ENCODE measurements at regions not wholly inside any gene's neighbourhood (a gene's known extent, or its start where the extent isn't known, plus 50 kb on each side); places are given as distances from the start of the nearest gene placed in this dataset.

DNA sequence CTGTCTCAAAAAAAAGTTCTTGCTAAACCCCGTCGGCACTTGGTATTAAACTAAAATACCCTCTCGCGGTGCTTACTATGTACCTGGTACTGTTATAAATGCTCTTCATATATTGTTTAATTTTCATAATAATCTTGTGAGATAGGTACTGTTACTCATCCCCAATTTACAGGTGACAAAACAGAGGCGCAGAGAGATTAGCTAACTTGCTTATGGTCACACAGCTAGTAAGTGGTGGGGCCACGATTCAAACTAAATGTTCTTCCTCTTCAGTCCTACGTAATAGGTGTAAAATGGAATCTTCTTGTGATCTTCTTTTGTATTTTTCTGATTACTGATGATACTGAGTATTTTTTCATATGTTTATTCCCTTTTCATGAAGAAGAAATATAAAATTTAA, 51.3 kb downstream of the TET3 start:
- DNase-seq = no peak

DNA sequence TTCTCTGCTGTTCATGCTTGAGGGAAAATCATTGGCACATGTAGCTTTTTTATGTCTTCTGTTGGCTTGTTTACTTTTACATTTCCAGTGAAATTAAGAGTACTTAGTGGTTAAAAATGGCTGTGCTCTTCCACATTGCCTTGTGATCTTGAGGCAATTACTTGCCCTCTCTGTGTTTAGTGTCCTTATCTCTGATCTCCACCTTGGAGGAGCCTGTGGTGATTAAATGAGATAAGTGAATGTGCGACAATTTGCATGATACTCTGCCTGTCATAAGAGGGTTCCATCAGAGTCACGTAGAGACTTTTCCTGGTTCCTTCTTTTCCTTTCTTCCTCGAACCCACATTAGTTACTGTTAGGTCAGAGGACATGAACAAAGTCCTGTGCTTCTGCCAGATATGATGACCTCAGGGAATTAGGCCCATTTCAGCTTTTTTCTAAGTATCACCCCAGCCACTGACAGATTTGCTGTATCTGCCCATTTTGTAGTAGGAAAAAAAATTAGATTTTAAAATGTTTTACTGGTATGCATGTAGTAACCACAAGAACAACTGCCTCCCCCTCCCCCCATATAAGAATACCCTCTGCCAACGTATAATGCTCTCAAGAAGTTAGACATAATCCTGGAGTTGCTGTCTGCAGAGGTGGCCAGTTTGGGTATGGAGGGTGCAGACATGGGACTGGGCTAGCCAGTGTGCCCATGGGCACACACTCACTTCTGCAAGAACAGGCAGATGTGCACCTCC, 51.9 kb downstream of the TET3 start:
- DNase-seq = no peak

DNA sequence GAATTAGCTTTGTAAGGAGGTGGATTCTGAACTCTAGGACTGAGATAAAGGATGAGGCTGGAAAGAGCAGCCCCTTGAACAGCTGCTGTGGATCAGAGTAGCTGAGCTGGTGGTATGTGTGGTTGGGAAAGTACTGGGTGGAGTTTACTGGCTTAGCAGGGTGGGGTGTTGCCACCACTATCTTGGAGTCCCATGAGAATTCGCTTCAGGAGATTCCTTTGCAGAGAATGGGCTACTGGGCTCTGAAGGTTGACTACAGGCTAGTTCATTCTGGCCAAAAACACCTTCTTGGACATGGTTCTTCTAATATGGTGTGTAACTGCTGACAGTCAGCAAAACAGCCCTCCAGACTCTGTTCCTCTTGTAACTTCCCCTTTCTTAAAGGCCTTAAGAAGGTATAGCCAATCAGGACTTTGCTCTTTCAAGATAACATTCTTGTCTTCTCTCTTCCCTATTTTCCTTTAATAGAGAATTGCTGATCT, 52.7 kb downstream of the TET3 start:
- DNase-seq = no peak

DNA sequence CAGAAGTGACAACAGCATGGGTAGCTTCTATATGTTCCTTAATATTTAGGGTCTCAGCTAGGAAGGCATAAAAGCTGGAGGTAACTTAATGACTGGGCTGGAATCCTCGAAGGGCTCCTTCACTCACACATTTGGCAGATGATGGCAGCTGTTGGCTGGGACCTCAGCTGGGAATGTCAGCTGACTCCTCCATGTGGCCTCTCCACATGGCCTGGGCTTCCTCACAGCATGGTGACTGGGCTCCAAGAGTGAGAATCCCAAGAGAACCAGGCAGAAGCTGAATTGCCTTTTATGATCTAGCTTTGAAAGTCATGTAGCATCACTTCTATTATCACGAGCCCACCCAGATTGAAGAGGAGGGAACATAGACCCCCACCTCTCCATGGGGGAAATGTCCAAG, 54.9 kb downstream of the TET3 start:
- DNase-seq = no peak

DNA sequence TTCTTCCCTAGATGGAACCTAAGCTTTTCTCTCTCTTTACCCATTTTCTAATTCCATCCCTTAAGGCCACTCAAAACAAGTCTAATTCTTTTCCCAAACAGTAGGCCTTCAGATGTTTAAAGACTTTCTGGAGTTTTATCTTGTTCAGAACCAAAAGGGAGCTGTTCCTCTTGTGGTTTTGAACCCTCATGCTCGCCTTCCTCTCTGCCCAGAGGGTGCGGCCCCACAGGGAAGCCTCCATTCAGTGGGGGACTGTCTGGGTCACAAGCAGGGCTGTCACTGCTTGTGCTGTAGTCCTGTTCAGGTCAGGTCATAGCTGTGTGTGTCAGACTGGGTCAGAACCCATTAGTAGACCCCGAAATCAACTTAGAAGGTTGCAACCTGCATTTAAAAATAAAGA, 56.5 kb downstream of the TET3 start:
- no peak for DNase-seq

DNA sequence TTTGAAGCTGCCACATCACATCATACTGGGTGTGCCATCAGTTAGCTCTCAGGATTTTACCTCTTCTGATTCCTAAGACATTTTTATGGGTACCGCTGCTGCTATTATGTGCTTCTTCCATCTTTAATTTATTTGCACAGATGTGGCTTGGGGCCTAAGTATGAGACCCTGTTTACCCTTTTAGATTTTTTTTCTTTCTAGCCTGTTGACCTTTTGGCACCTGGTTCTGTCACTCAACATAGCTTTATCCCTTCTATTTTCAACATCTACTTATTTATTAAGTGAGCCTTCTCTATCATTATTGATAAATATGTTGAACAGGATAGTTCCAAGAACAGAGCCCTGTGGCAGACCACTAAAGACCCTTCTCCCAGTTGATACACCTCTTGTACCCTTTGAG, 57.0 kb downstream of the TET3 start:
- no peak for DNase-seq

DNA sequence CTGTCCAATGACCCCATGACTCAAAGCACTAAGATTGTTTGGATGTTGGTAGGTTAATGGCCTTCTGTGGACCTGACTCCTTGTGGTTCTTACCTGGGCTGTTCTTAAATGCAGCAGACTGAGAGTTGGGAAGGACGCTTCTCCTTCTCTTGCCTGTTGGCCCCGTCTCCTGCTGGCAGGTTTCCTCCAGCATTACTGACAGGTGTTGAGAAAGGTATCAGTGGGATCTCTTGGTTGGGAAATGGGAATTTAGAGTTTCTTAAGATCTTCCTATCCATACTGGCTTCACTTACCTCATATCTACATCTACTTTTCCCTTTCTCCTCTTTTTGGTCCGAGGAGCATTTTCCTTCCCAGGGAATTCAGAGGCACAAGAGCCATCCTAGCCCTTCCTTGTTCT, 57.9 kb downstream of the TET3 start:
- DNase-seq = no peak

DNA sequence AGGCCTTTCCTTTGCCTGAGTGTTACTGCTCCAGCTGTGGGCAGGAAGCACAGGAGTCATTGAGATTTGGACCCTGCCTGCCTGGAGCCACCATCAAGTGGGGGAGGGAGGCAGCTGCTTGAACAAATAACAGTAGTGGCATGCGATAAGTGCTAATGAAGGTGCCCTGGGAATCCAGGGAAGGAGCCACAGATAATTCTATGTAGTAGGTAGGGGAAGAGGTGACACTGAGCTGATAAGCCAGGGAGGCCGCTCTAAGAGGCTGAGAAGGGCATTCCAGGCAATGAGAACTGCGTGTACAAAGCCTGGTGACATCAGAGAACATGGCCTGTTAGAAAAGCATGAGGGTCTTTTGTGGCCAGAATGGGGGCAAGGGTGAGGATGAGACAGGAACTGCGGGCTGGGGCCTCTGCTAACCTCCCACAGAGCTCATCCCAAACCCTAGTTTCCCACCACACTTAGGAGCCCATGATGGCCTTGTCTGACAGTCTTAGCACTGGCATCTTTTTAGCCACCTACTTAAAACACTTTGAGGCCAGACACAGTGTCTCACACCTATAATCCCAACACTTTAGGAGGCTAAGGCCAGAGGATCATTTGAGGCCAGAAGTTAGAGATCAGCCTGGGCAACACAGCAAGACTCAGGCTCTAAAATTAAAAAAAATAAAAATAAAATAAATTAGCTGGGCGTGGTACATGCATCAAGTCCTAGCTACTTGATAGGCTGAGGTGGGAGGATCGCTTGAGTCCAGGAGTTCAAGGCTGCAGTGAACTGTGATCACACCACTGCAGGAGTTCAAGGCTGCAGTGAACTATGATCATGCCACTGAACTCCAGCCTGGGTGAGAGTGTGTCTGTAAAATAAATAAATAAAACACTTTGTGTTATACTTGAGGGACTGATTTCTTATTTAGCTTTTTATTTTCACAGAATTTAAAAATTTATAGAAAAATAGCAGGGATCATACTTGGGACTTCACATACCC, 58.9 kb downstream of the TET3 start:
- no peak for DNase-seq

DNA sequence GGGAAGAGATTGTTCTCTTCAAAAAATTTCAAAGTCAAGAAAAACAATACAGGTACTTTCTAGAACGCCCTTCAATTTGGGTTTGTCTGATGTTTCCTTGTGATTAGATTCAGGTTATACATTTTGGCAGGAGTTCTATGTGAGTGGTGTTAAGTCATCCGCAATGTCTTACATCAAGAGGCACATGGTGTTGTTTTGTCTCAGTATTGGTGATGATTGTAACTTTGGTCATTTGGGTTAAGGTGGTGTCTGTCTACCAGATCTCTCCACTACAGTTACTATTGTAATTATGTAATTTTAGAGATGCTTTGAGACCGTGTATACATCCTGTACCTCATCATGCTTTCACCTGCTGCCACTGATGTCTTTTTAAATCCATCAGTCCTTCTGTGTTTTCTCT, 60.3 kb downstream of the TET3 start:
- no peak for DNase-seq

DNA sequence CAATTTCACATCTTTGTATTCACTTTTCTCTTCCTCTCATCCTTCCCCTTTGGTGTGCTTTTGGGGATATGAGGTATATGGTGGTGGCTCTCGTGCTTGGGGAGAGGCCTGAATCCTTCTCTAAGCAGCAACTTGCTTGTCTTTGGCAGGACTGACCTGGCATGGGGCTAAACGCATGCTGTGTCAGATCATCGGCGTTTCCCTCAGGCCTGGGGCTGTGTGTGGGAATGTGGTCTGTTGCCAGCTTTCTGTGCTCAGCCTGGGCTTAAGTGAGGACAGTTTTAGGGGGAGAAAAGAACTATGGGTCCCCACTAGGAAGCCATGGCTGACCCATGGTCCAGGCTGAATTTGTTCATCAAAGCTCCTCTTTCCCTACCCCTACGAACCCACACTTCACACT, 60.7 kb downstream of the TET3 start:
- no peak for DNase-seq

DNA sequence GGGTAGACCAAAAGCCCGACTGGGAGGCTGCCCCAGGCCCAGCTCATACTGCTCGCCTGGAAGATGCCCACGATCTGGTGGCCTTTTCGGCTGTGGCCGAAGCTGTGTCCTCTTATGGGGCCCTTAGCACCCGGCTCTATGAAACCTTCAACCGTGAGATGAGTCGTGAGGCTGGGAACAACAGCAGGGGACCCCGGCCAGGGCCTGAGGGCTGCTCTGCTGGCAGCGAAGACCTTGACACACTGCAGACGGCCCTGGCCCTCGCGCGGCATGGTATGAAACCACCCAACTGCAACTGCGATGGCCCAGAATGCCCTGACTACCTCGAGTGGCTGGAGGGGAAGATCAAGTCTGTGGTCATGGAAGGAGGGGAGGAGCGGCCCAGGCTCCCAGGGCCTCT, 61.7 kb downstream of the TET3 start:
- DNase-seq = no peak

DNA sequence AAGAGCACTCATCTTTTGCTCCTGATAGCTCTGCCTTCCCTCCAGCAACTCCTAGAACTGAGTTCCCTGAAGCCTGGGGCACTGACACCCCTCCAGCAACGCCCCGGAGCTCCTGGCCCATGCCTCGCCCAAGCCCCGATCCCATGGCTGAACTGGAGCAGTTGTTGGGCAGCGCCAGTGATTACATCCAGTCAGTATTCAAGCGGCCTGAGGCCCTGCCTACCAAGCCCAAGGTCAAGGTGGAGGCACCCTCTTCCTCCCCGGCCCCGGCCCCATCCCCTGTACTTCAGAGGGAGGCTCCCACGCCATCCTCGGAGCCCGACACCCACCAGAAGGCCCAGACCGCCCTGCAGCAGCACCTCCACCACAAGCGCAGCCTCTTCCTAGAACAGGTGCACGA, 62.4 kb downstream of the TET3 start:
- no peak for DNase-seq

DNA sequence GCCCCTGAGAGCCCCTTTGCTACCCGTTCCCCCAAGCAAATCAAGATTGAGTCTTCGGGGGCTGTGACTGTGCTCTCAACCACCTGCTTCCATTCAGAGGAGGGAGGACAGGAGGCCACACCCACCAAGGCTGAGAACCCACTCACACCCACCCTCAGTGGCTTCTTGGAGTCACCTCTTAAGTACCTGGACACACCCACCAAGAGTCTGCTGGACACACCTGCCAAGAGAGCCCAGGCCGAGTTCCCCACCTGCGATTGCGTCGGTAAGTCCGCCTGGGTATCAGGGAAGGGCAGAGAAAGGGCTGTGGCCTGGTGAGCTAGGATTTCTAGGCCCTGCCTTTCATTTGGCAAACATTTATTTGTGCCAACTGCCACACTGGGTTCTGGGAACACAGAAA, 63.4 kb downstream of the TET3 start:
- DNase-seq = no peak

DNA sequence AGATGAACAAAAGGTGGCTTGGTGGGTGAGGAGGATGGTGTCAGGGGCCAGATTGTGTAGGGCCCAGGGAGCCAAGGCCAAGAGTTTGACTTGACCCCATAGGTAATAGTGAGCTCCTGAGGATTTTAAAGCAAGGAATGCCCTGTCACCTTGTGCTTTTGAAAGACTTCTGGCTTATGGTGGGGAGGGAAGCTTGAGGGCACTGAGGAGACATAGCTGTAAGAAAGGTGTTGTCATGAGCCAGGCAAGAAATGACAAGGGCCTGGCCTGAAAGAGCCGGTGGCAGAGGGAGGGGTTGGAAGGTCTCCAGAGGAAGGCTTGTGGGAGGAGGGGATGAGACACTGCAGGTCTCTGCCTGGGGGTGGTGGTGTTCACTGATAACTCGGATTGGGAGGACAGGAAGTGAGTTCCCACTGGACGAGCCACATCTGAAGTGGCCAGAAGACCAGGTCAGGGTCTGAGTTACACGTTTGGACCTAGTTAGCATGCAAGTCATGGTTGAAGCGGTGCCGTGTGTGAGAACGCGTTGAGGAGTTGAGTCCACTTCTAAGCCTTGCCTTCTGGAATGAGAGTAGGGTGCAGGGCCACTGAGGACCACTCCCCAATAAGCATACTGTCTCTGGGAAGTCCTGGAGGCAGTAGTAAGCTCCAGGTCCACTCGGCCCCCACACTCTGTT, 64.3 kb downstream of the TET3 start:
- DNase-seq = no peak

DNA sequence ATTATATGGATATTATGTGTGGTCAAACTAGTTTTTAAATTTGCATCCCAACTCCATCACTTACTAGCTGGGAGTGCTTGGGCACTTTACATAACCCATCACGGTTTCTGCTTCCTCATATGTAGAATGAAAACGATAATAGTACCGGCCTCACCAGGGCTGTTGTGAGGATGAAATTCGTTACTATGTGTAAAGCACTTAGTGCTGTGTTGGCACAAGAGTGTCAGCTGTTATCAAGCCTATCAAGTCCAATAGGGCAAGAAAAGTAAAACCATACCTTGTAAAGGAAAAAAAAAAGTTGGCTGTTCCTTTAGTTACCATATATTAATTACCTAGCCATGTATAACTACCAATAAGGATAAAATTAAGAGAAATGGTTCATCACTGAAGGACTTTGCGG, 65.4 kb downstream of the TET3 start:
- no peak for DNase-seq

DNA sequence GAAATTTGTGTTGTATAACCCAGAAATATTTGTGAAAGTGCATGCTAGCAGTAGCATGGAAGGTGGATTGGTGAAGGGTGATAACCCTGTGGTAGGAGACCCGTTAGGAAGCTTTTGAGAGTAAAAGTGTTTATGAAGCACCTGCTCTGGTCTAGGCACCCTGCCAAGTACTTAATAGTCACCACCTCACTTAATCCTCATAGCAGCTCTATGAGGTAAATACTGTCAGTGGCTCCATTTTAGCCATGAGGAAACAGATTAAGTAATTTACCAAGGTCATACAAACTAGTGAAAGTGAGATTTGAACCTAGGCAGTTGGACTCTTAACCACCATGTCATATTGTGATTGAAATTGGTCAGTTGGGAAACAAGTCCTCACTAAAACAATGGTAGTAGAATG, 66.8 kb downstream of the TET3 start:
- DNase-seq = peak; percentile 34

DNA sequence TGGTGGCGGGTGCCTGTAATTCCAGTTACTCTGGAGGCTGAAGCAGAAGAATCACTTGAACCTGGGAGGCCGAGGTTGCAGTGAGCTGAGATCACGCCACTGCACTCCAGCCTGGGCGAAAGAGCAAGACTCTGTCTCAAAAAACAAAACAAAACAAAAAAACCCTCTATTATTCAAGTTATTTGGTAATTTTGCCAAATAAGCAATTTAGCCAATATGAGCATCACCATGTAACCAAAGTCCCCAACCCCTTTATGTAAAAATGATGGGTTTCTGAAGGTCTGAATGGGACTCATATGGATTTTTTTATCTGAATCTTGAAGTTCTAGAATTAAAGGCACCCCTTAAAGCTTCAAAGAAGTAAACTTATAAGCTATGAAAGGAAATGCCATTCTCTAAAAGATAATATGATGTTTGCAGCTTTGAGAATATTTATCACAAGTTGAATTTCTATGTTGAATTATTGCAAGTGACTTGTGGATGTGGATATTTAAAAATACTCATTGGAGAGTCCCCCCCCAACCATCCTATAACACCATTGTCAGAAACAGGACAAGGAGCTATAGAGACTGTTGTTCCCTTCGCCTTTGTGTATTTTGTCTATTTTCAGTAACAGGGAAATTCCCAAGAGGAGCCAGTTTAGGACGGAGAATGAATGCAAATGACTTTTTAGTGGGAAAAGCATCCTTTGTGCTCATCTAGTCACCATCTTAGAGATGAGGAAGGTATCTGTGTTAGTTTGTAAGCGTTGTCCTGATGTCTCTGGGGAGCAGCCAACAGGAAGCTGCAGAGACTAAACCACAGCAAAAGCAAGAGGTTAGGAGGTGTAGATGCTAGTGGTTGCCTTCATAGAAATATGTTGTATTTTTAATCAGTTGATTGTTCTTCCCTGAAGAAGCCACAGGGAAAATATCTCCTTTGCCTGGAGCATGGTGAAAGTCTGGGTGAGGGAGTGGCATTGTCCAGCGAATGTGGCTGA, 68.3 kb downstream of the TET3 start:
- no peak for DNase-seq

DNA sequence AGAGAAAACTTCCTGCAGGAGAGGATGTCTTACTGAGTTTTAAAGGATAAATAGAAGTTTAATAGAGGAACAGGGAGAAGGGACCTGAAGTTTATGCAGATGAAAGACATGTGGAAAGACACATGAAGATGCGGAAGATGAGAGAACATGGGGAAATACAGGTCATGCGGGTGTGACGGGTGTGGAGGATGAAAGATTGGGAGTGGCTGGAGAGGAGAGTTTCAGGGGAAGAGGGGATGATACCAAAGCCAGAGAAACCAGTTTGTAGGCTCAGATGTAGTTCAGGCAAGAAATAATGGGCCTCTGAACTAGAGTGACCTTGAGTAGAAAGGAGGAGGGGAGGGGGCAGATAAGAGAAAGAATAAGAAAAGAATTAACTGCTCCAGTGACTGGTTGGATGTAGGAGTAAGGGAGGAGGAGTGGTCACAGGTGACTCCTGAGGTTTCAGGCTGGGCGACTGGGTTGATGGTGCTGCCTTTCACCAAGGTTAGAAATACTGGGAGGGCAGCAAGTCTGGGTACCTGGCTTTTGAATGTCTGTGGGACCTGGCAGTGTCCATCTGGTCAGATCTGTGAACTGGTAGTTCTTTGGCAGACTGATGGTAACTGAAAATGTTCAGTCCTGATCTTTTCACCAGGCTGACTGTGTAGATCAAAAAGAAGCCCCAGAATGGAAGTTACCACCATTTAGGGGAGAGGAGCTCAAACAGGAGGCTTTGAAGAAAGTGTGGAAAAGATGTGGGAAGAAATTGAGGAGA, 69.4 kb downstream of the TET3 start:
- DNase-seq = no peak

DNA sequence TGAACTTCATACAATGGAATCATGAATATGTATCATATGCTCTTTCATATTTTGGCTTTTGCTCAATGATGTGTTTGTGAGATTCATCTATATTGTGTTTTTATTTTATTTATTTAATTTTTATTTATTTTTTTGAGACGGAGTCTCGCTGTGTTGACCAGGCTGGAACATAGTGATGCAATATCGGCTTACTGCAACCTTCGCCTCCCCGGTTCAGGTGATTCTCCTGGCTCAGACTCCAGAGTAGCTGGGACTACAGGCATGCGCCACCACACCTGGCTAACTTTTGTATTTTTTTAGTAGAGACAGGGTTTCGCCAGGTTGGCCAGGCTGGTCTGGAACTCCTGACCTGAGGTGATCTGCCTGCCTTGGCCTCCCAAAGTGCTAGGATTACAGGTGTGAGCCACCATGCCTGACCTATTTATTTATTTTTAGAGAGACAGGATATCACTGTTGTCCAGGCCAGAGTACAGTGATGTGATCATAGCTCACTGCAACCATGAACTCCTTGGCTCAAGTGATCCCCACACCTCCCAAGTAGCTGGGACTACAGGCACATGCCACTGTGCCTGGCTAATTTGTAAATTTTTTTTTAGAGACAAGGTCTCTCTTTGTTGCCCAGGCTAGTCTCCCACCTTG, 74.5 kb downstream of the TET3 start:
- DNase-seq = no peak

DNA sequence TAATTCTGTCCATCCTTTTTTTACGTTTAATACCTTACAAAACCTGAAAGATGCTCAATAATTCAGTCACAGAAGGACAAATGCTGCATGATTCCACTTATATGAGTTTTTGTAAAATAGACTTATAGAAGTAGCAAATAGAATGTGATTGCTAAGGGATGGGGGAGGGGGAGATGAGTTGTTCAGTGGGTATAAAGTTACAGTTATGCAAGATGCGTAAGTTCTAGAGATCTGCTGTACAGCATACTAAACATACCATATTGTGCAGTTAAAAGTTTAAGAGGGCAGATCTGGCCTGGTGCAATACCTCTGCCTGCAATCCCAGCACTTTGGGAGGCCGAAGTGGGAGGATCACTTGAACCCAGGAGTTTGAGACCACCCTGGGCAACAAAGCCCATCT, 78.8 kb downstream of the TET3 start:
- DNase-seq = no peak

DNA sequence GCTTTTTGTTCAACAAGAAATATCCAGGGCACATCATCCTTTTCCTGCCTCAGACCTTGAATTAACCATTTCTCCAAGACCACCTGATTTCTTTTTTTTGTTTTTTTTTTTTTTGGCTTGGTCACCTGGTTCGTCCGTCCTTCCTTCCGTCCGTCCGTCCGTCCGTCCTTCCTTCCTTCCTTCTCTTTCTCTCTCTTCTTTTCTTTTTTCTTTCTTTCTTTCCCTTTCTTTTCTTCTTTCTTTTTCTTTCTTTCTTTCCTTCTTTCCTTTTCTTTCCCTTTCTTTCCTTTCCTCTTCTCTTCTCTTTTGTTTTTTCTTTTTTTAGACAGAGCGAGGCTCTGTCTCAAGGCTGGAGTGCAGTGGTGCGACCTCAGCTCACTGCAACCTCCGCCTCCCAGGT, 80.7 kb downstream of the TET3 start:
- DNase-seq = no peak

Data from NCI-H1105 treated with DMSO at 0.1 percent for 48 hours (cell line).